CD14-positive monocyte (primary cell): ENCODE measurements at regions not wholly inside any gene's neighbourhood (a gene's known extent, or its start where the extent isn't known, plus 50 kb on each side); places are given as distances from the start of the nearest gene placed in this dataset.

Experiments
- DNase-seq, 3 donors: peaks; one replicate each; pipeline ENCODE4 v3.0.0-alpha.2; 2011 to 2022
- H2AFZ ChIP-seq: 2 replicates; pipeline ENCODE4 v1.6.0; 2012; ENCODE audit warnings: mild to moderate bottlenecking, low read depth, low read length, inconsistent platforms; ENCODE audit not compliant: insufficient read depth, poor library complexity, severe bottlenecking
- H3K27ac ChIP-seq, 2 donors: 1 replicate in 1 of 2; 2 replicates in 1 of 2; pipeline ENCODE4 v1.5.1; 2012 to 2013; ENCODE audit warnings: low read length in 2 of 2, control low read depth in 1 of 2, inconsistent platforms in 1 of 2, low read depth in 1 of 2, mild to moderate bottlenecking in 1 of 2
- H3K27me3 ChIP-seq, 2 donors: one replicate each; pipeline versions ENCODE4 v1.6.0 to v1.6.1; 2011 to 2013; ENCODE audit warnings: low read length in 2 of 2; ENCODE audit not compliant: control insufficient read depth in 2 of 2, insufficient read depth in 2 of 2
- H3K36me3 ChIP-seq, 2 donors: replicated peaks in 1 of 2; 1 replicate in 1 of 2; 2 replicates in 1 of 2; pipeline versions ENCODE4 v1.5.1 to v1.6.1; 2012 to 2013; ENCODE audit warnings: low read length in 2 of 2, control low read depth in 1 of 2, inconsistent platforms in 1 of 2, mild to moderate bottlenecking in 1 of 2; ENCODE audit not compliant: insufficient read depth in 2 of 2, control insufficient read depth in 1 of 2
- H3K4me1 ChIP-seq, 2 donors: 1 replicate in 1 of 2; 2 replicates in 1 of 2; pipeline versions ENCODE4 v1.5.1 to v1.6.1; 2012 to 2013; ENCODE audit warnings: low read length in 2 of 2, control low read depth in 1 of 2, inconsistent platforms in 1 of 2, mild to moderate bottlenecking in 1 of 2, moderate library complexity in 1 of 2; ENCODE audit not compliant: insufficient read depth in 2 of 2, control insufficient read depth in 1 of 2
- H3K4me2 ChIP-seq: replicated peaks from 2 replicates; pipeline ENCODE3; 2012; ENCODE audit warnings: low read length, moderate library complexity, mild to moderate bottlenecking; ENCODE audit not compliant: poor library complexity, severe bottlenecking; ENCODE audit errors: extremely low read depth
- H3K4me3 ChIP-seq, 3 experiments: fragments of 200-600 bp in 1 of 3; sonication (generic) in 1 of 3; replicated peaks in 1 of 3; 1 replicate in 2 of 3; 2 replicates in 1 of 3; pipeline ENCODE4 v1.5.1; 2011 to 2013; ENCODE audit warnings: low read length in 3 of 3, mild to moderate bottlenecking in 3 of 3, control low read depth in 2 of 3, low read depth in 2 of 3, inconsistent platforms in 1 of 3, moderate library complexity in 1 of 3
- H3K79me2 ChIP-seq: 2 replicates; pipeline ENCODE4 v1.6.0; 2012; ENCODE audit warnings: mild to moderate bottlenecking, control low read depth, inconsistent platforms, low read length, moderate library complexity; ENCODE audit not compliant: insufficient read depth
- H3K9ac ChIP-seq: 2 replicates; pipeline ENCODE4 v1.6.0; 2017; ENCODE audit warnings: low read length, mild to moderate bottlenecking; ENCODE audit not compliant: insufficient read depth, poor library complexity, severe bottlenecking
- H3K9me3 ChIP-seq, 2 donors: replicated peaks in 1 of 2; 1 replicate in 1 of 2; 2 replicates in 1 of 2; pipeline versions ENCODE4 v1.5.1 to v1.6.1; 2012 to 2013; ENCODE audit warnings: low read length in 2 of 2, control low read depth in 1 of 2; ENCODE audit not compliant: control insufficient read depth in 1 of 2, insufficient read depth in 1 of 2
- H4K20me1 ChIP-seq: 2 replicates; pipeline ENCODE4 v1.6.0; 2012; ENCODE audit warnings: mild to moderate bottlenecking, low read length, control low read depth, moderate library complexity; ENCODE audit not compliant: insufficient read depth
- H3K27ac Mint-ChIP-seq, 7 donors: one replicate each; pipeline ENCODE4 v1.8.0; 2020; ENCODE audit warnings: mild to moderate bottlenecking in 7 of 7, mixed read lengths in 7 of 7, moderate library complexity in 6 of 7, inconsistent platforms in 2 of 7
- H3K27me3 Mint-ChIP-seq, 3 donors: one replicate each; pipeline ENCODE4 v1.8.0; 2021 to 2022; ENCODE audit warnings: low read depth in 3 of 3, mild to moderate bottlenecking in 3 of 3, mixed read lengths in 3 of 3, moderate library complexity in 3 of 3, inconsistent platforms in 1 of 3
- H3K36me3 Mint-ChIP-seq, 2 donors: one replicate each; pipeline ENCODE4 v1.8.0; 2020; ENCODE audit warnings: mixed read lengths in 2 of 2, inconsistent platforms in 1 of 2, mild to moderate bottlenecking in 1 of 2
- H3K4me1 Mint-ChIP-seq: one replicate; pipeline ENCODE4 v1.8.0; 2020; ENCODE audit warnings: mild to moderate bottlenecking, mixed read lengths
- H3K4me3 Mint-ChIP-seq, 2 donors: one replicate each; pipeline ENCODE4 v1.8.0; 2020; ENCODE audit warnings: mild to moderate bottlenecking in 2 of 2, mixed read lengths in 2 of 2, moderate library complexity in 1 of 2
- H3K9me3 Mint-ChIP-seq, 7 donors: one replicate each; pipeline ENCODE4 v1.8.0; 2020 to 2022; ENCODE audit warnings: mixed read lengths in 7 of 7, mild to moderate bottlenecking in 6 of 7, moderate library complexity in 6 of 7, inconsistent platforms in 2 of 7
- CTCF ChIP-seq: fragments of 200-600 bp; IDR thresholded peaks from one replicate; pipeline ENCODE4 v1.8.0; 2022; ENCODE audit warnings: antibody characterized with exemption, mild to moderate bottlenecking
- WGBS: methylation state at CpG from one replicate; pipeline ENCODE4 v1.1.5; 2013; ENCODE audit warnings: missing lambda C conversion rate; ENCODE audit not compliant: insufficient coverage; 5-methylcytosine and 5-hydroxymethylcytosine counted together
- intact Hi-C, 2 donors: fragments of 100-400 bp; cut with micrococcal nuclease; formaldehyde crosslinking; loops; one replicate each; pipeline versions ENCODE4 v1.15.0 to v1.15.1; 2023

- no peak for DNase-seq
- Mint-ChIP-seq H3K4me1 (no peaks in the 10 kb centered on the region), H3K36me3 (no peaks in the 10 kb centered on the region), H3K4me3 (no peak overlapping the region), H3K27me3 (no peaks in the 10 kb centered on the region), H3K9me3 (peaks cover 0 to under 1% (median 0%) of the 10 kb centered on the region in 7 donors), H3K27ac (no peak overlapping the region)
- Histone ChIP-seq H3K9ac (no peak overlapping the region), H3K79me2 (no peaks in the 10 kb centered on the region), H3K9me3 (no peaks in the 10 kb centered on the region), H3K36me3 (no peaks in the 10 kb centered on the region), H2AFZ (no peak overlapping the region), H3K4me3 (no peak overlapping the region), H3K27me3 (no peaks in the 10 kb centered on the region), H3K4me2 (no peak overlapping the region), H3K4me1 (no peaks in the 10 kb centered on the region), H4K20me1 (no peaks in the 10 kb centered on the region), H3K27ac (no peak overlapping the region)
- intact Hi-C loops: no loop called here
- WGBS: no CpG with 5 or more reads among the region's 1 CpG
- no peak for TF ChIP-seq CTCF
These were observed 366.7 kb upstream of the CTNND2 start for GRCh38 chr5:12270914-12271313.

GRCh38 chr5:12269164-12269563 lies 364.9 kb upstream of the CTNND2 start:
- Histone ChIP-seq H3K27ac (no peak overlapping the region), H3K36me3 (no peaks in the 10 kb centered on the region), H3K4me1 (no peaks in the 10 kb centered on the region), H4K20me1 (no peaks in the 10 kb centered on the region), H3K27me3 (no peaks in the 10 kb centered on the region), H3K79me2 (no peaks in the 10 kb centered on the region), H3K9me3 (peaks cover 0 to 4% of the 10 kb centered on the region in 2 donors), H3K4me2 (no peak overlapping the region), H3K4me3 (no peak overlapping the region), H3K9ac (no peak overlapping the region), H2AFZ (no peak overlapping the region)
- no peak for TF ChIP-seq CTCF
- H3K4me1 Mint-ChIP-seq: no peaks in the 10 kb centered on the region
- H3K36me3 Mint-ChIP-seq: no peaks in the 10 kb centered on the region
- H3K27ac Mint-ChIP-seq: no peak overlapping the region
- DNase-seq: no peak
- H3K27me3 Mint-ChIP-seq: no peaks in the 10 kb centered on the region
- H3K9me3 Mint-ChIP-seq: no peaks in the 10 kb centered on the region
- intact Hi-C loops: no loop called here
- no peak overlapping the region for H3K4me3 Mint-ChIP-seq
- WGBS: 100% methylated on average over 1 of the region's 3 CpGs
